ENCODE measurements at regions not wholly inside any gene's neighbourhood (a gene's known extent, or its start where the extent isn't known, plus 50 kb on each side); places are given as distances from the start of the nearest gene placed in this dataset.
"Not testable (repeated sequence)": the region's sequence is repeated elsewhere in the genome, so short reads cannot be mapped to it uniquely, and the experiment has no call there.

DNA sequence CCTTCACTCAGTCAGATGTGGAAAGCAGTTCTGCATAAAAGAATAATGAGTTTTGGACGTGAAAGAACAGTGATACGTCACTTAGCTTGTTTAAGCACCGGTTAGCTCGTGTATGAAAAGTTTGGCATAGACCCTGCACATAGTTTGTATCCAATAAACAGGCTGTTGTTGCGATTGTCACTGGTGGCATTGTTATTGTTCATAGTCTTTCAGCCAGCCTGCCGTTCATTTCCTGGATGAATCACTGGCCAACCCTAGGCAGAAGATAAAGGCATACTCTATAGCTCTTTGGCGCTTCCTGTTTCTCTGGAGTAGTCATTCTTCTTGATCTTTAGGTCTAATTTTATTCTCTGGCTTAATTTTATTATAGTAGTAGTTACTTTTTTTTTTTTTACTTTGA is 57.8 kb upstream of the ANKRD30A start:
- DNase-seq (ENCODE audit: low read depth in 1 of 2, low spot score in 1 of 2), result no peak

DNA sequence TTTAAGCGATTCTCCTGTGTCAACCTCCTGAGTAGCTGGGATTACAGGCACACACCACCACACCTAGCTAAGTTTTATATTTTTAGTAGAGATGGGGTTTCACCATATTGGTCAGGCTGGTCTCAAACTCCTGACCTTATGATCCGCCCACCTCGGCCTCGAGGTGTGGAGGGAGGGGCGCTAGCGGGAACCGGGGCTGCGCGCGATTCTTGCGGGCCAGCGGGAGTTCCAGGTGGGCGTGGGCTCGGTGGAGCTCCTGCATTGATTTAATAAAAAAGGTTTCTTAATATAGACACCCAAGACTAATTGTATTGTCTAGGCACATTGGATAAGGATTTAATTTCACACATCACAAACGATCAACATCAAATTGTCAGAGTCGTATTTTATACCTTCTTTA is 63.1 kb upstream of the ANKRD30A start:
- DNase-seq (ENCODE audit: low read depth in 1 of 2, low spot score in 1 of 2), result not testable (repeated sequence)

DNA sequence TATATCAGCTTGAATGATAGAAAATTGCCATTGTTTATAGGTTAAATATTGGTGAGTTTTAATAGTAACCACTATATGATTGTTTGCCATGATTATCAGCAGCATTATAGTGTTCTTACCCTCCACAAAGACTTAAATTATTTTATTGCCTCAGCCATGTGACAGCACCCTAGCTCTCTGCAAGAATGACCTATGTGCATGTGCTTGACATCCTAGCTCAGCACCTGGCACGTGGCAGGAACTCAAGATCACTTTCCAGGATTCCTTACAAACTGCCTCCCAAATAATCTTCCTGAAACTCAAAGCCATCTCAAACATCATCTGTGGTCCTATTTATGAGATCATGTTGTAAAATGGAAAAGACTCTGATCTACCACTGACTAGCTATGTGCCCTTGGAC is 68.1 kb upstream of the ANKRD30A start:
- no peak for DNase-seq (ENCODE audit: low read depth in 1 of 2, low spot score in 1 of 2)

DNA sequence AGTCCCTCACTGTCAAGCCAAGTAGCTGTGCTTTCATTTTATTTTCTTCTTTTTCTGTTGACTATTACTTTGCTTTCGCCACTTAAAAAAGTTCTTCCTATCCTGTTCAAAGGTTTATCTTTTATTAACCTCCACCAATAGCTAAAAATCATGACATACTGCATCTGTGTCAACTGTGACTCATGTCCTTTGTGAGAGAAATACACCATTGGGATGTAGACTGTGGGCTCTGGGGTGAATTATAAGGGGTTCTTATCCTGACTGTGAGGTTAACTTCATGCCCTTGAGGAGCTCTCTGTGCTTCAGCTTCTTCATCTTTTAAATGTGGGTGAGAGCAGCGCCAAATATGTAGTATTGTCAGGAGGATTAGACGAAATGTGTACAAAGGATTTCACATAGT is 71.9 kb upstream of the ANKRD30A start:
- no peak for DNase-seq (ENCODE audit: low read depth in 1 of 2, low spot score in 1 of 2)

DNA sequence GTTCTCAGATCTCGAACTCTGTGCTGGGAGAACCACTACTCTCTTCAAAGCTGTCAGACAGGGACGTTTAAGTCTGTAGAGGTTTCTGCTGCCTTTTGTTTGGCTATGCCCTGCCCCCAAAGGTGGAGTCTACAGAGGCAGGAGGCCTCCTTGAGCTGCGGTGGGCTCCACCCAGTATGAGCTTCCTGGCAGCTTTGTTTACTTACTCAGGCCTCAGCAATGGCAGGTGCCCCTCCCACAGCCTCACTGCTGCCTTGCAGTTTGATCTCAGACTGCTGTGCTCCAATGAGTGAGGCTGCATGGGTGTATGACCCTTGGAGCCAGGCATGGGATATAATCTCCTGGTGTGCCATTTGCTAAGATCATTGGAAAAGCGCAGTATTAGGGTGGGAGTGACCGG is 75.4 kb upstream of the ANKRD30A start:
- not testable (repeated sequence) for DNase-seq (ENCODE audit: low read depth in 1 of 2, low spot score in 1 of 2)

DNA sequence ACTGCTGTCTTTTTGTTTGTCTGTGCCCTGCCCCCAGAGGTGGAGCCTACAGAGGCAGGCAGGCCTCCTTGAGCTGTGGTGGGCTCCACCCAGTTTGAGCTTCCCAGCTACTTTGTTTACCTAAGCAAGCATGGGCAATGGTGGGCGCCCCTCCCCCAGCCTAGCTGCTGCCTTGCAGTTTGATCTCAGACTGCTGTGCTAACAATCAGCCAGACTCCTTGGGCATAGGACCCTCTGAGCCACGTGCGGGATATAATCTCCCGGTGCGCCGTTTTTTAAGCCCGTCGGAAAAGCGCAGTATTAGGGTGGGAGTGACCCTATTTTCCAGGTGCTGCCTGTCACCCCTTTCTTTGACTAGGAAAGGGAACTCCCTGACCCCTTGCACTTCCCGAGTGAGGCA is 81.1 kb upstream of the ANKRD30A start:
- DNase-seq (ENCODE audit: low read depth in 1 of 2, low spot score in 1 of 2), result not testable (repeated sequence)

DNA sequence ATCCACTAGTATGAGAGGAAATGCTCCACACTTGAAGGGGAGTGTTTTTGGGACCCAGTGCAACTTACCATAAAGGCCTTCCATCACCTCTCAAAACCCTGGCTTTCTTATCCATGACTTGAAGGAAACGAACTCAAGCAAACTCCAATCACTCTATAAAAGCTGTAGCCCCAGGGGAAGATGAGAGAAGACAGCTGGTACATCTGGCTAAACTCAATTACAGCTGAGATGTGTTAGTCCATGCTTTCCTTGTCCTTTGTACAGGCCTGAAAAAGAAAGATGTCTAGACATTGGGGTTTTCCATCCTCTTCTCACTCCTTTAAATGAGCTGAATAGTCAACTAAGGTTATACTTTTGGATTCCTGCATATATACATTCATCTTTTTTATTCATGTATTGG is 89.5 kb upstream of the ANKRD30A start:
- DNase-seq (ENCODE audit: low read depth in 1 of 2, low spot score in 1 of 2), result no peak

DNA sequence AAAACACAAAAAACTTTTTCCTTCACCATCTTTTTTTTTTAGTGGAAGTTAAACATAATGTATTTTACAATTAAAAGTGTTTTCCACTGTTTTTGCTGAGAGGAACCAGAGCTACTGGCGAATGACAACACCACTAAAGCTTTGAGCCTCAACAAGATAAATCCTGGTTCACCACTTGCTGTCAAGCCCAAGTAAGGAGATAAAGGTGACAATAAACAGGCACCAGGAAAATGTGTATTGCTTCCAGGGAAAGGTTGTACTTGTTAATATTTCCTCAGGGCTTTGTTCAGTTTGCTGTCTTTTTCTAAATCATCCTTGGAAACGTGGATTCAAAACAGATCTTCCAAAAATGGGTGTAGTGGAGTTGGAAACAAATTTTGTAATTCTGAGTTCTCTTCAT is 109.9 kb upstream of the ANKRD30A start:
- no peak for DNase-seq (ENCODE audit: low read depth in 1 of 2, low spot score in 1 of 2)

DNA sequence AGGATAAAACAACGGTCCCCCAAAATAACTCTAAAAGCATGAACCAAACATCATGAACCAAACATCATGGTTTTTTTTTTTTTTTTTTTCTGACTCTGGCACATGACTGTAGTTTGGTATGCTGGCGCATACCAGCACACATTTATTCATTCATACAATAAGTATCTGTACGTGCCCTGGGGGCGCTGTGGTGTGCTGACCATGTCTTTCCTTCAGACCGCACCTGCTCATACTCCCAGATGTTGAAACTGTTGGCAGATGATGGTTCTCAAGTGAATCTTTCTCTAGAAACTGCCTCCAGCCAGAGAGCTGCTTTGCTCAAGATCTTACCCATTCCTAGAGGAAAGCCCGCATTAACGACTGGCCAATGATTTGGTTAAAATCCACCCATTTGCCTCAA is 114.7 kb upstream of the ANKRD30A start:
- DNase-seq (ENCODE audit: low read depth in 1 of 2, low spot score in 1 of 2), result no peak

DNA sequence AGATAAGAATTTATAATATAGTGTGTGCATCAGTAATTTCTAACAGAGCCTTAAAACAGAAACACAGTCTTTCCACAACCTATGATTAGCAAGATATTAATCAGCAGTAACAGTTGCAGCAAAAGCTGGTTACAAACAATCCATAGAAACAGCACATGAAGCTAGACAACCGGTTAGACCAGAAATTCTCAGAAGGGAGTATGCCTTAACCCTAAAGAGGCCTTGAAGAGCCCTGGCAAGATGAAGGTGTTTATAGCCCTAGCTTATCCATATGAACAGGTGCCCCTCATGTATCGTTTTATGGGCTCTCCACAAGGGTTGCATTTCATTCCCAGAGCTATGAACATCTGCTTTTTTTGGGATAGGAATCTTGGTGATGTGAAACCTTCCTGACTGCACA is 117.1 kb upstream of the ANKRD30A start:
- DNase-seq (ENCODE audit: low read depth in 1 of 2, low spot score in 1 of 2), result not testable (repeated sequence)

DNA sequence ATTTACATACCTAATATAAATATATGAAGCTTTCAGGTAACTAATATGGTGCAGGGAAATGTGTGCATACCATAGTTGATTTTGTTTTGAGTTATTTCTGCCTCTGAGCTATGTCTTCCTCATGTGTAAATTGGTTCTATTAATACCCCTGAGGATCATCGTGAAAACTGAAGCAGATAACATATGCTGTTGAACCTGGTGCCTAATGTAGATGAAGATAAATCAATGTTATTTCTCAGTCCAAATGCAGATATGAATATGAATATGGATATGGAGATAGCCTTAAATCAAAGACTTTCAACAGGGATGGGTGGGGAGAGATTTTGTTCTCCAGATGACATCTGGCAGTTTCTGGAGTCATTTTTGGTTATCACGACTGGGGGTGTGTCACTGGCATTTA is 122.3 kb upstream of the ANKRD30A start:
- no peak for DNase-seq (ENCODE audit: low read depth in 1 of 2, low spot score in 1 of 2)

DNA sequence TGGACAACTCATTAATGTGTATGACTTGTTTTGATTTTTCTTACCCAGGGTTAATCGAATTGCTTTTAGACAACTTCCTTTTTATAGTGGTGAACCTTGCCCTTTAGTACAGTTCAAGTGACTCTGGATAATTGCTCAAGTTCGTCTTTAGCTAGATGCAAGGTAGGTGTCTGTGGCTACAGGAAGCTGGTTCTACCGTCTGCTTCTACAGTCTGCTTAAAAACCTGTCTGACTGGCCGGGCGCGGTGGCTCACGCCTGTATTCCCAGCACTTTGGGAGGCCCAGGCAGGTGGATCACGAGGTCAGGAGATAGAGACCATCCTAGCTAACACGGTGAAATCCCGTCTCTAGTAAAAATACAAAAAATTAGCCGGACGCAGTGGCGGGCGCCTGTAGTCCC is 129.6 kb upstream of the ANKRD30A start:
- DNase-seq (ENCODE audit: low read depth in 1 of 2, low spot score in 1 of 2), result not testable (repeated sequence)

DNA sequence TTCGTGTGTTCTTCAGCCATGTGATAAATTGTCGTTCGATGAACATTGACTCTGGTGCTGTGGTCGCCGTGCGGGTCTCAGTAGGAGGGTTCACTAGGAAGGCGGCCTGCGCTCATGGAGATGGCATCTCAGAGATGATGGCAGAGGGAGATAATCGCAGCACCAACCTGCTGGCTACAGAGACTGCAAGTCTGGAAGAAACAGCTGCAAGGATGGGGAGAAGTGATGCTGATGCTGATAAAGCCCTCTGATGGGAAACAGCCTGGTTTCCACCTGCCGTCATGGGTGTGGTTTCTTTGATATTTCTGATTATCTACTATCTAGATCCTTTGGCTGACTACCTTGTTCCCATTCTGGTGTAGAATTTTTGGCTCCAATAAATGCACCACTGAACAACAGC is 130.5 kb upstream of the ANKRD30A start:
- no peak for DNase-seq (ENCODE audit: low read depth in 1 of 2, low spot score in 1 of 2)

DNA sequence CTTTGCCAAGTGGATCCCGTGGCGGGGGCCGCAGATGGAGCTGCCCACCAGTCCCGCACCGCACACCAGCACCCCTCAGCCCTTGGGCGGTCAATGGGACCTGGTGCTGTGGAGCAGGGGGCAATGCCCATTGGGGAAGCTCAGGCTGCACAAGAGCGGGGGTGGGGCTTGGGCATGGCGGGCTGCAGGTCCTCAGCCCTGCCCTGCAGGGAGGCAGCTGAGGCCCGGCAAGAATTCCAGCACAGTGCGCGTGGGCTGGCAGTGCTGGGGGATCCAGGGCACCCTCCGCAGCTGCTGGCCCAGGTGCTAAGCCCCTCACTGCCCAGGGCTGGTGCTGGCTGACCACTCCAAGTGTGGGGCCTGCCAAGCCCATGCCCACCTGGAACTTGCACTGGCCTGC is 136.2 kb upstream of the ANKRD30A start:
- DNase-seq (ENCODE audit: low read depth in 1 of 2, low spot score in 1 of 2), result no peak

DNA sequence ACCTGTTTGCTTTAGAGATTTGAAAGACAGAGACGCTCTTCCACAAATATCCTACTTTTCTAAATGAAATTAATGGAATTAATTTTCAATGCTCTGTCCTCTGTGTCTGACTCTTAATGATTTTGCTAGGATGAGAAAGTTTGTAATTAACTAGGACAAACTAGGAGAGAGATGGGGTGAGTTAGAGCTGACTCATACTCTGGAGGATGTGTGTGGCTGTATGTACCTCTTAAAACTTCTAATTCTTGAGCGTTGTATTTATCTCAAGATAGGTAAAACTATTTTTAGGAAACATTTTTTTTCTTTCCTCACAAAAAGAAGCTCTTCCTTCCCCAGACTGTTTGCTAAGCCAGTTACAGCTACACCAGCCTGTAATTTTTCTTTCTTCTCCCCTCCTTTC is 178.8 kb upstream of the ANKRD30A start:
- no peak for DNase-seq (ENCODE audit: low read depth in 1 of 2, low spot score in 1 of 2)

DNA sequence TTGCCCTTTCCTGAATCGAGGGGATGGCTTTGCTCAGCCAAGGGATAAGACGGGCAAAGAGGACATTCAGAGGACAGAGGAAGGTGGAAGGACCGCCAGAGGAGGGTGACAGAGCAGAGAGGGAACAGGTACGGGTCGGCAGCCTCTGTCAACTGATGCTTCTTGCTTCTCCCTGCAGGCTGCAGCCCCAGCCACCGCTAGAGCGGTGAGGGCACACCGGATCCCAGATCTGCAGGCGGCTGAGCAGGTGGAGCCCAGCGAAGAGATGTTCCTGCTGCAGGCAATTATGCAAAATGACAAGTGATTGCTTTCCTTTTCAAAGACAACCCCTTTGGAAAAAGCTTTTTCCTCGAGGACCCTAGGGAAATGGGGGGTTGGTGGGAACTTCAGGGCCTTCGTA is 181.9 kb upstream of the ANKRD30A start:
- no peak for DNase-seq (ENCODE audit: low read depth in 1 of 2, low spot score in 1 of 2)

DNA sequence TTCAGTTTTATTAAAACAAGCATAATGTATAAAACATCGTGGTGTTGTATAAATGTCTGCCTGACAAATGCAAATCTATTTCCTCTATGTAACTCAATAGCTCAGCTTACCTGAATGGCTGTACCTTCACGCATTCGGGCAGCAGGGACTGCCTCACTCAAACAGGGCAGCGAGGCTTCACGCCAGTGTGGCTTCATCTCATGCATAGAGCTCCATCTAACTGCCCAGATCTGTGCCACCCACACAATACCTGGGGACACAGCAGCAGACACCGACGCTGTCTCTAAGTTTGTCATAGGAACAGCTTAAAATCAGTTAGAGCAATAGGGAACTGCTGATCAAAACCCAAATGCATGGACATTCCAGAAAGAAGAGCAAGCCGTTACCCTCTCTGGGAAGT is 182.8 kb upstream of the ANKRD30A start:
- no peak for DNase-seq (ENCODE audit: low read depth in 1 of 2, low spot score in 1 of 2)

DNA sequence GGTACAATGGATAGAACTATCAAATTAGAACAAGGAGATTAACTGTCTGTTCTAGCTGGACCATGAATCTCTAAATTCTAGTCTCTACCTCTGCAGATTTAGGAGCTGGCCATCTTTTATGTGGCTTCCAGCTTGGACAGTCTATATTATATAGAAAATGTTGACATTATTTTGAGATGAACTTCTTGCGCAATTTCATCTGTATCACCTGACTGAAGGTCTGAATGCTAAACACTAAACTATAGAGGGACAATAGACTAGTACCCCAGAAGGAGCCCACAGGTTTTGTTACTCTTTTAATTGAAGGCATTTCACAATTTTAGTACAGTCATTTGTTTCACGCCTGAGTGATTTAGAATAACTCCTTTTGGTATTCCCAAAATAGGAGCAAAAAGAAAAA is 222.4 kb upstream of the ANKRD30A start:
- DNase-seq (ENCODE audit: low read depth in 1 of 2, low spot score in 1 of 2), result no peak

DNA sequence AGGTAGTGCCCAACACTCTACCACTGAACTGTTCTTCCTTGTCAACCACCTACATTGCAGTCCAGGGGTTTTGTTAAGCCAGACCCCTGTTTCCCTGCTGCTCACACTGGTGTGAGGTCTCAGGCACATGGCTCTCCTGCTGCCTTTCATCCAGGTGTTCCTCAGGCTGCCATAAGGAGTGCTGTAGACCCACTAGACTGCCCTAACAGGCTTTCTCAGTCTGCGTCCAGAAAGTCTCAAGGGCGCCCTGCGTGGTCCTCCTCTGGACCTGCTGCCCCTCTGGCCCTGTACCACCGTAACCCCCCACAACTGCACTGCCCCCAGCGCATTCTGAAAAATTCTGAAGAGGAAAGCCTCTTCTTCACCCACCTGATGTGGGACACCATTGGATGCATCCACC is 225.7 kb upstream of the ANKRD30A start:
- DNase-seq (ENCODE audit: low read depth in 1 of 2, low spot score in 1 of 2), result no peak

DNA sequence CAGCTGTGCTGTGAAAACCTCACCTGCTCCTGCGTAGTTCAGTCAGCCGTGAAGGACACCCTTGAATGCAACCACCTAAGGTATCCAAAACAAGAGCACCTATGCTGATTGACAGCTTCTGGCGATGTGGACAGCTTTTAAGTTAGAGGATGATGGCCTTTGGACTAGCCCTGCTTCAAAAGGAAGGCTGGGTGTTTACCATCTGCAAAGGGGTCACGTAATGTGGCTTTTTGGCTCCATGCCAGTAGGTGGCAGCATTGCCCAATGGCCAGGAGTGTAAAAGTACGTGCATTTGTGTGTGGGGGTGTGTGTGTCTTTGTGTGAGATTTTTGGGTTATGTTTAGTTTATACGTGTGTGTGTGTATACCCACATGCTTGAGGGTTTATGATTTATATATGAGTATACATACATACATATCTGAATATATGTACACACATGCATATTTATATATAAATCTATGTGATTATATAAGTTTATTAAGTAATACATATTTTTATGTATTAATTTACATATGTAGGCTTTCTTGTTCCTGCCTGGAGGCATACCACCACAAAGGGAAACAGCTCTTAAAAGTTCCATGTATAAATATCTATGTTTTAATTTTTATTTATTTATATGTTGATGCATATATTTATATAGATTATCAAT is 236.3 kb upstream of the ANKRD30A start:
- DNase-seq (ENCODE audit: low read depth in 1 of 2, low spot score in 1 of 2), result peak in 1 of 2 donors; percentile 30

DNA sequence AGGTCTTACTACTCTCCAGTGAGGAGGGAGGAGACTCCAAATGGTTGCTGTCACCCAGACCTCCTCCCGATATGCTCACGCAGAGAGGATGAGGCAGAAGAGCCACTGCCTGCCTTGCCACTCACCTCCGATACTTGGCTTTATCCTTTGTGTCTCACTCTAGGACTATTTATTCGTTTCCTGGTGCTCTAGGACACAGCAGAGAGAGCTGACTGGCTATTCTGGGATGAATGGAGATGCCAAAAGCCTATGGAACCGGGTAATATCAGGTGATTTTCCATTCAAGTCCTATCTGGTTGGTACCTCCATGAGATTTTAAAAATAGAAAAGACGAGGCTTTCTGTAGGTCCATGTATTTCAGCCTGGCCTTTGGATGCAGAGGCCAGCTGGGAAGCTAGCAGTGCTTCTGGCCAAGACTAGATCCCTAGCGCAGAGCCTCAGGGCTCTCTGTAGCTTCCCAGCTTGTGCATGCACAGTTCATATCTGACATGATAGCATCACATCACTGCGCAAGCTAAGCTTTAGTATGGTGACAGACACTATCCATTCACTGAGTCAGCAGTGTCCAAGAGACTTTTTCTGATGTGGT is 239.0 kb upstream of the ANKRD30A start:
- DNase-seq (ENCODE audit: low read depth in 1 of 2, low spot score in 1 of 2), result no peak

DNA sequence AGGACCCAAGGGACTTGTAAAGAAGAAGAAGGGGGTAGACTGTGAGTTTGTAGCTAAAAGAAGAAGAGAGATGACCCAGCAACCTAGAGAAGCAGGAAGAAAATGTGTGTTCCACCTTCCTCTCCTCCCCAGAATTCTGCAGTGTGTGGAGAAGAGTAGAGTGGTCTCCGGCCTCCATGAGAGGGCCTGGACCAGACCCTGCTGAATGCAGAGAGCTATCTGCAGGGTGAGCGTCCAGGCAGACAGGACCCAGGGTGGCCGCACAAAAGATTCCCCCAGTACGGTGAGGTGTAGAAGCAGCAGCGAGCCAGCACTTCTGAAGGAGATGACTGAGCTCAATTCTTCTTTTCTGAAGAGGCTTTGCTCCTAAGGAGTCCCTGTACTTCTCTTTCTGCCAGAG is 239.7 kb upstream of the ANKRD30A start:
- no peak for DNase-seq (ENCODE audit: low read depth in 1 of 2, low spot score in 1 of 2)

DNA sequence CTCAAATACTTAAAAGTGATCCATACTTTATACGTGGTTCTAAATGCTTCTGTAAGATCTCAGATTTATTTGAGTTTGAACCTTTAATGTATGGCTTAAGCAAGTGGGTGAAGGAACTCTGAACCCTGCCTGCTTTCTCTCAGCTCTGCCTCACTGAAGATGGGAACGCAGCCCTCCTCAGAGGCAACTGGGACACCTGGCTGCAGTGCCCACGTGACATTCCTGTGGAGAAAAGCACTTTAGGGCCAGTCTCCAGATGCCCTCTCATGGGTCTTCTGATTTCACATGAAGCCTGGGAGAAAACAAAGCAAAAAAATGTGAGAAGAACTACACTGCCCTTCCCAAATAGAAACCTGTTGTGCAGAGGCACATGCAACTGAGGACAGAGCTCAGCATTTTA is 242.6 kb upstream of the ANKRD30A start:
- DNase-seq (ENCODE audit: low read depth in 1 of 2, low spot score in 1 of 2), result no peak

All from activated CD4-positive, alpha-beta T cell treated with anti-CD3 and anti-CD28 coated beads, Interleukin-2, amount 50 U/mL, for 24 hours (primary cell).